Iris pigment epithelial cell (primary cell): ENCODE measurements at regions not wholly inside any gene's neighbourhood (a gene's known extent, or its start where the extent isn't known, plus 50 kb on each side); places are given as distances from the start of the nearest gene placed in this dataset.
"Not testable (repeated sequence)": the region's sequence is repeated elsewhere in the genome, so short reads cannot be mapped to it uniquely, and the experiment has no call there.

ENCODE experiments used
- DNase-seq: peaks from one replicate; pipeline ENCODE4 v3.0.0-alpha.2; 2011; ENCODE audit warnings: low read depth

- DNase-seq: peak; percentile 5
Measured at GRCh38 chr1:185539277-185539943, 194.8 kb upstream of the HMCN1 start.

- DNase-seq: not testable (repeated sequence)
Measured at GRCh38 chr1:185538309-185538898, 195.8 kb upstream of the HMCN1 start.

GRCh38 chr1:185537596-185537995 is 196.6 kb upstream of the HMCN1 start:
- no peak for DNase-seq

GRCh38 chr1:185536165-185536920 is 197.8 kb upstream of the HMCN1 start:
- DNase-seq: no peak

GRCh38 chr1:185535621-185536020 is 198.6 kb upstream of the HMCN1 start:
- no peak for DNase-seq

- DNase-seq: no peak
Measured at GRCh38 chr1:185534801-185535200, 199.4 kb upstream of the HMCN1 start.

GRCh38 chr1:185533596-185533995 is 200.6 kb upstream of the HMCN1 start:
- DNase-seq: peak; percentile 49

- DNase-seq: peak; percentile 34
Measured at GRCh38 chr1:185532856-185533255, 201.3 kb upstream of the HMCN1 start.

- no peak for DNase-seq
Measured at GRCh38 chr1:185531838-185532237, 202.4 kb upstream of the HMCN1 start.

GRCh38 chr1:185530215-185530614 is 204.0 kb upstream of the HMCN1 start:
- no peak for DNase-seq

- no peak for DNase-seq
Measured at GRCh38 chr1:185529673-185530072, 204.5 kb upstream of the HMCN1 start.

- no peak for DNase-seq
Measured at GRCh38 chr1:185528084-185528676, 206.0 kb upstream of the HMCN1 start.

GRCh38 chr1:185526344-185527307 is 207.6 kb upstream of the HMCN1 start:
- no peak for DNase-seq

- peak; percentile 46 for DNase-seq
Measured at GRCh38 chr1:185520188-185520920, 203.3 kb upstream of the IVNS1ABP start.

- DNase-seq: no peak
Measured at GRCh38 chr1:185517808-185518419, 200.9 kb upstream of the IVNS1ABP start.

- DNase-seq: not testable (repeated sequence)
Measured at GRCh38 chr1:185517301-185517700, 200.3 kb upstream of the IVNS1ABP start.

- no peak for DNase-seq
Measured at GRCh38 chr1:185515696-185516095, 198.7 kb upstream of the IVNS1ABP start.

- no peak for DNase-seq
Measured at GRCh38 chr1:185514311-185514710, 197.3 kb upstream of the IVNS1ABP start.

GRCh38 chr1:185512442-185512841 is 195.4 kb upstream of the IVNS1ABP start:
- DNase-seq: no peak

GRCh38 chr1:185501099-185501498 is 184.1 kb upstream of the IVNS1ABP start:
- no peak for DNase-seq
